ENCODE measurements at regions not wholly inside any gene's neighbourhood (a gene's known extent, or its start where the extent isn't known, plus 50 kb on each side); places are given as distances from the start of the nearest gene placed in this dataset.

GRCh38 chr7:46135557-46135956 lies 214.5 kb upstream of the IGFBP3 start:
- H3K27ac Mint-ChIP-seq = no peak overlapping the region
- H3K4me1 Mint-ChIP-seq (ENCODE audit: low read depth) = peaks cover 30% of the 10 kb centered on the region
- no peaks in the 10 kb centered on the region for H3K9me3 Mint-ChIP-seq
- 0 out of 2 replicates have a peak, but pooled peaks cover 4% of the 10 kb centered on the region for H3K36me3 Mint-ChIP-seq (ENCODE audit: low read depth)
- no peak for DNase-seq
- no peak overlapping the region for H3K4me3 Mint-ChIP-seq
- H3K27me3 Mint-ChIP-seq (ENCODE audit: insufficient read depth) = no peaks in the 10 kb centered on the region; the same call in 1 of the 2 replicates
- TF ChIP-seq CTCF (IDR thresholded peaks at IDR 0.05) = no peak

GRCh38 chr7:46134795-46135194 lies 213.7 kb upstream of the IGFBP3 start:
- no peak for TF ChIP-seq CTCF (IDR thresholded peaks at IDR 0.05)
- Mint-ChIP-seq H3K9me3 (no peaks in the 10 kb centered on the region), H3K4me1 (ENCODE audit: low read depth) (peaks cover 30% of the 10 kb centered on the region), H3K4me3 (no peak overlapping the region), H3K27ac (no peak overlapping the region), H3K27me3 (ENCODE audit: insufficient read depth) (no peaks in the 10 kb centered on the region; the same call in 1 of the 2 replicates), H3K36me3 (ENCODE audit: low read depth) (0 out of 2 replicates have a peak, but pooled peaks cover 4% of the 10 kb centered on the region)
- no peak for DNase-seq

- H3K36me3 Mint-ChIP-seq (ENCODE audit: low read depth) = 0 out of 2 replicates have a peak, but pooled peaks cover 4% of the 10 kb centered on the region
- DNase-seq = no peak
- no peak overlapping the region for H3K27ac Mint-ChIP-seq
Observed at GRCh38 chr7:46134385-46134784, 213.3 kb upstream of the IGFBP3 start.

GRCh38 chr7:46133751-46134150 lies 212.7 kb upstream of the IGFBP3 start:
- Mint-ChIP-seq H3K4me3 (no peak overlapping the region), H3K36me3 (ENCODE audit: low read depth) (0 out of 2 replicates have a peak, but pooled peaks cover 4% of the 10 kb centered on the region), H3K27ac (no peak overlapping the region), H3K9me3 (no peaks in the 10 kb centered on the region), H3K4me1 (ENCODE audit: low read depth) (peaks cover 20% of the 10 kb centered on the region), H3K27me3 (ENCODE audit: insufficient read depth) (no peaks in the 10 kb centered on the region; the same call in 1 of the 2 replicates)
- no peak for TF ChIP-seq CTCF (IDR thresholded peaks at IDR 0.05)
- no peak for DNase-seq

More at GRCh38 chr7:46134385-46134784, 213.3 kb upstream of the IGFBP3 start:
- H3K9me3 Mint-ChIP-seq = no peaks in the 10 kb centered on the region
- no peak for TF ChIP-seq CTCF (IDR thresholded peaks at IDR 0.05)
- H3K4me3 Mint-ChIP-seq = no peak overlapping the region
- no peaks in the 10 kb centered on the region; the same call in 1 of the 2 replicates for H3K27me3 Mint-ChIP-seq (ENCODE audit: insufficient read depth)
- H3K4me1 Mint-ChIP-seq (ENCODE audit: low read depth) = peaks cover 26% of the 10 kb centered on the region

- H3K9me3 Mint-ChIP-seq = no peaks in the 10 kb centered on the region
- H3K4me1 Mint-ChIP-seq (ENCODE audit: low read depth) = peaks cover 13% of the 10 kb centered on the region
- 0 out of 2 replicates have a peak, but pooled peaks cover 4% of the 10 kb centered on the region for H3K36me3 Mint-ChIP-seq (ENCODE audit: low read depth)
- no peak for DNase-seq
- no peaks in the 10 kb centered on the region; the same call in 1 of the 2 replicates for H3K27me3 Mint-ChIP-seq (ENCODE audit: insufficient read depth)
- no peak overlapping the region for H3K4me3 Mint-ChIP-seq
- H3K27ac Mint-ChIP-seq = no peak overlapping the region
- TF ChIP-seq CTCF (IDR thresholded peaks at IDR 0.05) = no peak
Observed at GRCh38 chr7:46133072-46133471, 212.0 kb upstream of the IGFBP3 start.
